ENCODE measurements at regions not wholly inside any gene's neighbourhood (a gene's known extent, or its start where the extent isn't known, plus 50 kb on each side); places are given as distances from the start of the nearest gene placed in this dataset.

- TF ChIP-seq TAF1 (IDR thresholded peaks at IDR 0.05; ENCODE audit: low read depth, low read length) (no peak), POLR2A (IDR thresholded peaks at IDR 0.05; ENCODE audit: low read depth, low read length) (no peak)
Measured at GRCh38 chr11:133600786-133601185, 68.5 kb upstream of the OPCML start.
